AG04450 (cell line): ENCODE measurements at regions not wholly inside any gene's neighbourhood (a gene's known extent, or its start where the extent isn't known, plus 50 kb on each side); places are given as distances from the start of the nearest gene placed in this dataset.
"Not testable (repeated sequence)": the region's sequence is repeated elsewhere in the genome, so short reads cannot be mapped to it uniquely, and the experiment has no call there.

Experiments
- CTCF ChIA-PET: fragments of 300-600, 350-600 bp; formaldehyde crosslinking; extraction: SDS; loops from one replicate; lab custom pipeline; 2022; ENCODE audit warnings: antibody characterized with exemption, inconsistent platforms; lab: Charles Lee
- POLR2A ChIA-PET: fragments of 350-600 bp; formaldehyde crosslinking; extraction: SDS; loops from one replicate; lab custom pipeline; 2021; ENCODE audit warnings: antibody characterized with exemption, inconsistent platforms; lab: Yijun Ruan, JAX
- DNase-seq: peaks from one replicate; pipeline ENCODE4 v3.0.0-alpha.2; 2011; ENCODE audit warnings: low read depth, low spot score
- H3K27ac ChIP-seq: one replicate; pipeline ENCODE4 v1.5.1; 2012; ENCODE audit warnings: low read depth, low read length, control low read depth
- H3K27me3 ChIP-seq: one replicate; pipeline ENCODE4 v1.6.0; 2012; ENCODE audit warnings: low read length; ENCODE audit not compliant: control insufficient read depth, insufficient read depth
- H3K4me3 ChIP-seq: 2 replicates; pipeline ENCODE4 v1.5.1; 2011; ENCODE audit warnings: mild to moderate bottlenecking, low read depth, low read length, control low read depth
- H3K9me3 ChIP-seq: 2 replicates; pipeline ENCODE4 v1.5.1; 2012; ENCODE audit warnings: low read length; ENCODE audit not compliant: control insufficient read depth, insufficient read depth
- CTCF ChIP-seq: IDR thresholded peaks from 2 replicates; pipeline ENCODE4 v1.5.1; 2011; ENCODE audit warnings: low read depth, low read length, control low read depth, inconsistent platforms

- DNase-seq: no peak
- H3K4me3 ChIP-seq: no peak overlapping the region
- no peak overlapping the region for H3K27ac ChIP-seq
- H3K27me3 ChIP-seq: no peaks in the 10 kb centered on the region
- peaks cover 3% of the 10 kb centered on the region; the same call in 1 of the 2 replicates for H3K9me3 ChIP-seq
- ChIA-PET POLR2A (no interaction called here), CTCF (no interaction called here)
- TF ChIP-seq CTCF: no peak
These were observed 205.9 kb upstream of the VCX start for GRCh38 chrX:7637066-7637465.

GRCh38 chrX:7635604-7636003 is 207.4 kb upstream of the VCX start:
- no peak for DNase-seq
- no peak overlapping the region for H3K4me3 ChIP-seq
- CTCF ChIA-PET: no interaction called here
- POLR2A ChIA-PET: no interaction called here
- peaks cover 12% of the 10 kb centered on the region for H3K9me3 ChIP-seq
- no peaks in the 10 kb centered on the region for H3K27me3 ChIP-seq
- no peak overlapping the region for H3K27ac ChIP-seq
- no peak for TF ChIP-seq CTCF

GRCh38 chrX:7620560-7620959 is 222.4 kb upstream of the VCX start:
- H3K27ac ChIP-seq: no peak overlapping the region
- TF ChIP-seq CTCF: no peak
- H3K27me3 ChIP-seq: no peaks in the 10 kb centered on the region
- POLR2A ChIA-PET: no interaction called here
- no peaks in the 10 kb centered on the region for H3K9me3 ChIP-seq
- DNase-seq: no peak
- no peak overlapping the region for H3K4me3 ChIP-seq
- CTCF ChIA-PET: no interaction called here

GRCh38 chrX:7617994-7618393 is 225.0 kb upstream of the VCX start:
- TF ChIP-seq CTCF: no peak
- Histone ChIP-seq H3K9me3 (no peaks in the 10 kb centered on the region; the same call in 1 of the 2 replicates), H3K27me3 (no peaks in the 10 kb centered on the region), H3K4me3 (no peak overlapping the region), H3K27ac (no peak overlapping the region)
- ChIA-PET POLR2A (no interaction called here), CTCF (no interaction called here)
- DNase-seq: no peak

- H3K9me3 ChIP-seq: no peaks in the 10 kb centered on the region; the same call in 1 of the 2 replicates
- ChIA-PET CTCF (no interaction called here), POLR2A (no interaction called here)
- no peak overlapping the region for H3K4me3 ChIP-seq
- no peak for DNase-seq
- H3K27me3 ChIP-seq: no peaks in the 10 kb centered on the region
- TF ChIP-seq CTCF: no peak
- H3K27ac ChIP-seq: no peak overlapping the region
These were observed 228.4 kb upstream of the VCX start for GRCh38 chrX:7614616-7615015.

GRCh38 chrX:7608625-7609024 is 234.3 kb upstream of the VCX start:
- DNase-seq, CTCF ChIA-PET, H3K9me3 ChIP-seq, H3K4me3 ChIP-seq, POLR2A ChIA-PET, H3K27ac ChIP-seq, H3K27me3 ChIP-seq: not testable (repeated sequence)
